Activated CD8-positive, alpha-beta memory T cell treated with anti-CD3 and anti-CD28 coated beads, Interleukin-2, amount 50 U/mL, for 4 hours (primary cell): ENCODE measurements at regions not wholly inside any gene's neighbourhood (a gene's known extent, or its start where the extent isn't known, plus 50 kb on each side); places are given as distances from the start of the nearest gene placed in this dataset.

Experiments
- DNase-seq: peaks from one replicate; pipeline ENCODE4 v3.0.0-alpha.2; 2020

- no peak for DNase-seq
Observed at GRCh38 chr10:132486539-132487121, 51.0 kb upstream of the INPP5A start.

GRCh38 chr10:132487241-132488135 lies 50.1 kb upstream of the INPP5A start:
- no peak for DNase-seq
